Uterus (tissue), 3 donors: ENCODE measurements at regions not wholly inside any gene's neighbourhood (a gene's known extent, or its start where the extent isn't known, plus 50 kb on each side); places are given as distances from the start of the nearest gene placed in this dataset.

Source experiments
- DNase-seq, 2 donors: peaks; one replicate each; pipeline ENCODE4 v3.0.0-alpha.2; 2019 to 2020
- H3K27ac ChIP-seq, 2 donors: fragments of 200-600 bp; sonication (generic); 1 replicate in 1 of 2; 2 replicates in 1 of 2; pipeline ENCODE4 v1.5.1; 2016 to 2018
- H3K27me3 ChIP-seq, 2 donors: fragments of 200-600 bp; sonication (generic); one replicate each; pipeline ENCODE4 v1.5.1; 2018 to 2019; ENCODE audit warnings: control low read depth in 1 of 2
- H3K36me3 ChIP-seq, 2 donors: fragments of 200-600 bp; sonication (generic); one replicate each; pipeline ENCODE4 v1.5.1; 2019; ENCODE audit warnings: control low read depth in 1 of 2
- H3K4me1 ChIP-seq, 2 donors: fragments of 200-600 bp; sonication (generic); one replicate each; pipeline ENCODE4 v1.5.1; 2018 to 2019; ENCODE audit warnings: control low read depth in 1 of 2
- H3K4me3 ChIP-seq, 2 donors: fragments of 200-600 bp; sonication (generic); 1 replicate in 1 of 2; 2 replicates in 1 of 2; pipeline ENCODE4 v1.5.1; 2018 to 2019; ENCODE audit warnings: mild to moderate bottlenecking in 1 of 2
- H3K9me3 ChIP-seq, 2 donors: fragments of 200-600 bp; sonication (generic); one replicate each; pipeline ENCODE4 v1.5.1; 2019; ENCODE audit warnings: control low read depth in 1 of 2
- POLR2A ChIP-seq, 2 donors: fragments of 450-650 bp; IDR thresholded peaks; one replicate each; pipeline ENCODE4 v1.6.1; 2016; ENCODE audit warnings: antibody characterized with exemption in 2 of 2, mild to moderate bottlenecking in 1 of 2, moderate library complexity in 1 of 2
- intact Hi-C: fragments of 100-400 bp; cut with DNase I; formaldehyde crosslinking; loops from one replicate; pipeline ENCODE4 v1.15.1; 2023; ENCODE audit warnings: low total_unique reads
- TF ChIP-seq, protein P1 (sequence below), 4 experiments: fragments of 200-600 bp in 2 of 4; fragments of 450-650 bp in 2 of 4; sonication (generic) in 2 of 4; IDR thresholded peaks; one replicate each; pipeline ENCODE4 v1.5.1; 2016 to 2019; ENCODE audit warnings: antibody characterized with exemption in 4 of 4, mild to moderate bottlenecking in 2 of 4, moderate library complexity in 1 of 4
- donor health status: DM: yes; HTN: yes; CAD: no.

- no peaks in the 10 kb centered on the region for H3K4me1 ChIP-seq
- no peaks in the 10 kb centered on the region for H3K27me3 ChIP-seq
- no peaks in the 10 kb centered on the region for H3K9me3 ChIP-seq
- no peak overlapping the region for H3K4me3 ChIP-seq
- TF ChIP-seq POLR2A (IDR thresholded peaks at IDR 0.05), result no peak
- TF ChIP-seq, protein P1, sequence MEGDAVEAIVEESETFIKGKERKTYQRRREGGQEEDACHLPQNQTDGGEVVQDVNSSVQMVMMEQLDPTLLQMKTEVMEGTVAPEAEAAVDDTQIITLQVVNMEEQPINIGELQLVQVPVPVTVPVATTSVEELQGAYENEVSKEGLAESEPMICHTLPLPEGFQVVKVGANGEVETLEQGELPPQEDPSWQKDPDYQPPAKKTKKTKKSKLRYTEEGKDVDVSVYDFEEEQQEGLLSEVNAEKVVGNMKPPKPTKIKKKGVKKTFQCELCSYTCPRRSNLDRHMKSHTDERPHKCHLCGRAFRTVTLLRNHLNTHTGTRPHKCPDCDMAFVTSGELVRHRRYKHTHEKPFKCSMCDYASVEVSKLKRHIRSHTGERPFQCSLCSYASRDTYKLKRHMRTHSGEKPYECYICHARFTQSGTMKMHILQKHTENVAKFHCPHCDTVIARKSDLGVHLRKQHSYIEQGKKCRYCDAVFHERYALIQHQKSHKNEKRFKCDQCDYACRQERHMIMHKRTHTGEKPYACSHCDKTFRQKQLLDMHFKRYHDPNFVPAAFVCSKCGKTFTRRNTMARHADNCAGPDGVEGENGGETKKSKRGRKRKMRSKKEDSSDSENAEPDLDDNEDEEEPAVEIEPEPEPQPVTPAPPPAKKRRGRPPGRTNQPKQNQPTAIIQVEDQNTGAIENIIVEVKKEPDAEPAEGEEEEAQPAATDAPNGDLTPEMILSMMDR (IDR thresholded peaks at IDR 0.05), result no peak
- H3K27ac ChIP-seq, result no peak overlapping the region
- DNase-seq, result no peak
- H3K36me3 ChIP-seq, result no peaks in the 10 kb centered on the region
- intact Hi-C loops, result no loop called here
These were observed 679.2 kb upstream of the ZNF804A start for GRCh38 chr2:183919167-183919566.

DNA sequence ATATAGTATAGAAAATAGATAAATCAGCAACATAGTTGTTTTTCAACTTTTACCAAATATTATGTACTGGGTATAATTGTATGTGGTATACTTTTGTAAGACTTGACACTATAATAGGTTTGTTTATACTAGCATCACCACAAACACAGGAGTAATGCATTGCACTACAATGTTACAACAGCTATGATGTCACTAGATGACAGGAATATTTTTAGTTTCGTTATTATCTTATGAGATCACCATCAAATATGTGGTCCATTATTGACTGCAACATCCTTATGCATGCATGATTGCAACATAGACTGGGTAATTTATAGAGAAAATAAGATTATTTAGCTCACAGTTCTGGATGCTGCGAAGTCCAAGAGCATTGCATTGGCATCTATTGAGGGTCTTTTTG, 678.4 kb upstream of the ZNF804A start:
- Histone ChIP-seq H3K27me3 (no peaks in the 10 kb centered on the region), H3K4me1 (no peaks in the 10 kb centered on the region), H3K27ac (no peak overlapping the region), H3K4me3 (no peak overlapping the region), H3K9me3 (no peaks in the 10 kb centered on the region), H3K36me3 (no peaks in the 10 kb centered on the region)
- no peak for TF ChIP-seq POLR2A (IDR thresholded peaks at IDR 0.05)
- TF ChIP-seq, protein P1 (IDR thresholded peaks at IDR 0.05), result no peak
- no peak for DNase-seq
- intact Hi-C loops, result no loop called here

- Histone ChIP-seq H3K9me3 (no peaks in the 10 kb centered on the region), H3K27ac (no peak overlapping the region), H3K27me3 (no peaks in the 10 kb centered on the region), H3K4me3 (no peak overlapping the region), H3K4me1 (no peaks in the 10 kb centered on the region), H3K36me3 (no peaks in the 10 kb centered on the region)
- intact Hi-C loops, result no loop called here
- TF ChIP-seq, protein P1 (IDR thresholded peaks at IDR 0.05), result no peak
- TF ChIP-seq POLR2A (IDR thresholded peaks at IDR 0.05), result no peak
- DNase-seq, result no peak
These were observed 673.0 kb upstream of the ZNF804A start for GRCh38 chr2:183925281-183925680.

DNA sequence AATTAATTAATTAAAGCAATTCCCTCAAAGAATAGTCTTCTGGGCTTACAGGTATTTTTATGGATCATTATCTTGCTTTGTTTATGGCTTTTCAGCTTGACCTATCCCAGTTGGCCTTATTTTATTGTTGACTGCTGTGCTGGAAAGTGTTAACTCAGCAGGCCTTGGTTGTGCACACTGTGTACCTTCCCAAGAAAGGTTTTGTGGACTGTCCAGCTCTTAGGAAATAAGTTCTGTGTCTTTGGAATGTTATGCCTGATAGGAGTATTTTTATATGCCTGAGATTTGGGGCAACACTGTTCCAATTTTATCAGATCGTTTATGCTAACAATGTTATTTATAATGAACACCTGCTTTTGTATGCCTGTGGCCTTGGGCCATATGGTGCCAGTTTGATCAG, 671.9 kb upstream of the ZNF804A start:
- H3K36me3 ChIP-seq, result no peaks in the 10 kb centered on the region
- no peaks in the 10 kb centered on the region for H3K27me3 ChIP-seq
- H3K4me3 ChIP-seq, result no peak overlapping the region
- no peak overlapping the region for H3K27ac ChIP-seq
- no peaks in the 10 kb centered on the region for H3K9me3 ChIP-seq
- H3K4me1 ChIP-seq, result no peaks in the 10 kb centered on the region
- no peak for DNase-seq
- TF ChIP-seq, protein P1 (IDR thresholded peaks at IDR 0.05), result no peak
- TF ChIP-seq POLR2A (IDR thresholded peaks at IDR 0.05), result no peak
- intact Hi-C loops, result no loop called here

GRCh38 chr2:183927406-183928325, 670.7 kb upstream of the ZNF804A start:
- Histone ChIP-seq H3K9me3 (no peaks in the 10 kb centered on the region), H3K27ac (no peak overlapping the region), H3K36me3 (no peaks in the 10 kb centered on the region), H3K27me3 (no peaks in the 10 kb centered on the region), H3K4me1 (no peaks in the 10 kb centered on the region), H3K4me3 (no peak overlapping the region)
- TF ChIP-seq, protein P1 (IDR thresholded peaks at IDR 0.05), result no peak
- TF ChIP-seq POLR2A (IDR thresholded peaks at IDR 0.05), result no peak
- intact Hi-C loops, result no loop called here
- no peak for DNase-seq
